RPMI8226 (cell line): ENCODE measurements at regions not wholly inside any gene's neighbourhood (a gene's known extent, or its start where the extent isn't known, plus 50 kb on each side); places are given as distances from the start of the nearest gene placed in this dataset.
A peak's percentile ranks its signal among the peaks of the same experiment; 100 is the strongest.

ENCODE experiments used
- DNase-seq: peaks from one replicate; pipeline ENCODE4 v3.0.0-alpha.2; 2015

GRCh38 chr6:44533421-44533820, 145.9 kb downstream of the CDC5L start:
- no peak for DNase-seq

GRCh38 chr6:44534291-44534690, 146.8 kb downstream of the CDC5L start:
- DNase-seq, result no peak

- no peak for DNase-seq
Observed at GRCh38 chr6:44535446-44535845, 147.9 kb downstream of the CDC5L start.

GRCh38 chr6:44535967-44536366, 148.5 kb downstream of the CDC5L start:
- no peak for DNase-seq

GRCh38 chr6:44537306-44538049, 150.0 kb downstream of the CDC5L start:
- no peak for DNase-seq

GRCh38 chr6:44538131-44538806, 150.8 kb downstream of the CDC5L start:
- DNase-seq, result no peak

GRCh38 chr6:44538807-44539201, 151.3 kb downstream of the CDC5L start:
- DNase-seq, result no peak

GRCh38 chr6:44539701-44540355, 152.3 kb downstream of the CDC5L start:
- no peak for DNase-seq

GRCh38 chr6:44540881-44541280, 153.4 kb downstream of the CDC5L start:
- no peak for DNase-seq

- no peak for DNase-seq
Observed at GRCh38 chr6:44542401-44543116, 155.1 kb downstream of the CDC5L start.

GRCh38 chr6:44543664-44544063, 156.2 kb downstream of the CDC5L start:
- no peak for DNase-seq

GRCh38 chr6:44545224-44545623, 157.7 kb downstream of the CDC5L start:
- no peak for DNase-seq

GRCh38 chr6:44548319-44548718, 160.8 kb downstream of the CDC5L start:
- DNase-seq, result no peak

- DNase-seq, result no peak
Observed at GRCh38 chr6:44549516-44549915, 162.0 kb downstream of the CDC5L start.

- DNase-seq, result no peak
Observed at GRCh38 chr6:44554194-44554593, 166.7 kb downstream of the CDC5L start.

GRCh38 chr6:44554861-44555260, 167.4 kb downstream of the CDC5L start:
- DNase-seq, result no peak

- peak; percentile 41 for DNase-seq
Observed at GRCh38 chr6:44556046-44556445, 168.5 kb downstream of the CDC5L start.

GRCh38 chr6:44558024-44558831, 170.7 kb downstream of the CDC5L start:
- no peak for DNase-seq

- no peak for DNase-seq
Observed at GRCh38 chr6:44558832-44559251, 171.3 kb downstream of the CDC5L start.

- DNase-seq, result peak; percentile 8
Observed at GRCh38 chr6:44559486-44560270, 172.2 kb downstream of the CDC5L start.

- no peak for DNase-seq
Observed at GRCh38 chr6:44560458-44561059, 173.1 kb downstream of the CDC5L start.
